A673 (cell line): ENCODE measurements at regions not wholly inside any gene's neighbourhood (a gene's known extent, or its start where the extent isn't known, plus 50 kb on each side); places are given as distances from the start of the nearest gene placed in this dataset.

Source experiments
- CTCF ChIP-seq: fragments of 300-800, 200-600 bp; sonication (generic); conservative IDR thresholded peaks from 2 replicates; pipeline ENCODE4 v1.5.1; 2017; ENCODE audit warnings: low read depth, mild to moderate bottlenecking, antibody characterized with exemption, low read length, moderate library complexity, mixed read lengths
- EZH2 ChIP-seq: fragments of 200-600 bp; sonication (generic); IDR thresholded peaks from 2 replicates; pipeline ENCODE4 v1.6.1; 2017; ENCODE audit warnings: borderline replicate concordance, low read depth, mild to moderate bottlenecking, mixed read lengths, antibody characterized with exemption, low read length; ENCODE audit not compliant: poor library complexity, severe bottlenecking

GRCh38 chr7:52592698-52593097 is 442.7 kb upstream of the POM121L12 start:
- TF ChIP-seq CTCF (no peak), EZH2 (no peak)
